ENCODE measurements at regions not wholly inside any gene's neighbourhood (a gene's known extent, or its start where the extent isn't known, plus 50 kb on each side); places are given as distances from the start of the nearest gene placed in this dataset.
A peak's percentile ranks its signal among the peaks of the same experiment; 100 is the strongest.
"Not testable (repeated sequence)": the region's sequence is repeated elsewhere in the genome, so short reads cannot be mapped to it uniquely, and the experiment has no call there.

DNA sequence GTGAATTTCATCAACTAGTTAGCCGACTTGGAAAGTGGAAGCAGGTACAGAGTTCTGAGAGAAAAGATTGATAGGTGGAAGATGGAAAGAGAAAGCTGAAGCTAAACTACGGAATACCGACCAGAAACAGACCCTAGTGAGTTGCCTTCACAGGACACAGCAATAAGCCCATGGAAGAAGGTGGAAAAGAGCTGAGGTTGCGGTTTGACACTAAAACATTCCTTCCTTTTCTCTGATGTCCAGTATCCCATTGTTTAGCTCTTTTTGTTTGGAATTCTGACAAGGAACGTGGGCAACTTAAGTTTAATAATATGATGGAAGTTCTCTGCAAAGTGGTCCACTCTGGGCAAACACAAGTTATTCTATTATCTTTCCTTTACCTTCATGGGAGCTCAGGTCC is 110.1 kb upstream of the ADTRP start:
- Histone ChIP-seq H3K9ac (ENCODE audit: low read length) (no peak overlapping the region), H3K4me3 (ENCODE audit: low read length) (no peak overlapping the region), H3K4me1 (ENCODE audit: control insufficient read depth, insufficient read depth, low read length) (no peaks in the 10 kb centered on the region), H3K9me3 (ENCODE audit: control insufficient read depth, low read length) (peaks cover 11% of the 10 kb centered on the region), H3K36me3 (ENCODE audit: control insufficient read depth, insufficient read depth, low read length, severe bottlenecking) (no peaks in the 10 kb centered on the region), H3K27me3 (replicated peaks; ENCODE audit: control insufficient read depth, insufficient read depth, low read length) (no peaks in the 10 kb centered on the region)
- no peak for DNase-seq (ENCODE audit: low read depth)

DNA sequence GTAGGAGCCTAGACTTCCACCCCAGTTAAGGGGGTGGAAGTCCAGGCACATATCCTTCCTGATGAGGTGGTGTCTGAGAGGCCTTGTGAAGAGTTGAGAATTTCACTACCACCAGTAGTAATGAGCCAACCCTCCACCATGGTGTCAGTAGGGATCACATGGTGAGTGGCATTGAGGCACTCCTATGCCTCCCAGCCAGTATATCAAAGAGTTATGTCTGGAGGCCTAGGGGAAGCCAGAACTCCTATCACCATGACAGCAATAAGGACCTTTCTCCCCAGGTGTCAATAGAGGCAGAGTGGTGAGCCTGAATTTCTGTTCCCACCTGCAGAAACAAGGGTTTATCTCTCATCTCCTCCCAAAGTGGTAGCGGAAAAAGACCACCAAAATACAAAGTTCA is 106.6 kb upstream of the ADTRP start:
- no peak for DNase-seq (ENCODE audit: low read depth)
- no peaks in the 10 kb centered on the region for H3K27me3 ChIP-seq (replicated peaks; ENCODE audit: control insufficient read depth, insufficient read depth, low read length)

DNA sequence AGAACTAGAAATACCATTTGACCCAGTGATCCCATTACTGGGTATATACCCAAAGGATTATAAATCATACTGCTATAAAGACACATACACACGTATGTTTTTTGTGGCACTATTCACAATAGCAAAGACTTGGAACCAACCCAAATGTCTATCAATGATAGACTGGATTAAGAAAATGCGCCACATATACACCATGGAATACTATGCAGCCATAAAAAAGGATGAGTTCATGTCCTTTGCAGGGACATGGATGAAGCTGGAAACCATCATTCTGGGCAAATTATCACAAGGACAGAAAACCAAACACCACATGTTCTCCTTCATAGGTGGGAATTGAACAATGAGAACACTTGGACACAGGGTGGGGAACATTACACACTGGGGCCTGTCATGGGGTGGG is 104.9 kb upstream of the ADTRP start:
- not testable (repeated sequence) for H3K36me3 ChIP-seq (ENCODE audit: control insufficient read depth, insufficient read depth, low read length, severe bottlenecking); DNase-seq (ENCODE audit: low read depth); H3K9ac ChIP-seq (ENCODE audit: low read length); H3K27me3 ChIP-seq (replicated peaks; ENCODE audit: control insufficient read depth, insufficient read depth, low read length); H3K4me3 ChIP-seq (ENCODE audit: low read length); H3K9me3 ChIP-seq (ENCODE audit: control insufficient read depth, low read length); H3K4me1 ChIP-seq (ENCODE audit: control insufficient read depth, insufficient read depth, low read length)

More for the DNA sequence above, 106.6 kb upstream of the ADTRP start:
- Histone ChIP-seq H3K9ac (ENCODE audit: low read length) (no peak overlapping the region), H3K9me3 (ENCODE audit: control insufficient read depth, low read length) (no peaks in the 10 kb centered on the region), H3K4me3 (ENCODE audit: low read length) (no peak overlapping the region), H3K4me1 (ENCODE audit: control insufficient read depth, insufficient read depth, low read length) (no peaks in the 10 kb centered on the region), H3K36me3 (ENCODE audit: control insufficient read depth, insufficient read depth, low read length, severe bottlenecking) (no peaks in the 10 kb centered on the region)

DNA sequence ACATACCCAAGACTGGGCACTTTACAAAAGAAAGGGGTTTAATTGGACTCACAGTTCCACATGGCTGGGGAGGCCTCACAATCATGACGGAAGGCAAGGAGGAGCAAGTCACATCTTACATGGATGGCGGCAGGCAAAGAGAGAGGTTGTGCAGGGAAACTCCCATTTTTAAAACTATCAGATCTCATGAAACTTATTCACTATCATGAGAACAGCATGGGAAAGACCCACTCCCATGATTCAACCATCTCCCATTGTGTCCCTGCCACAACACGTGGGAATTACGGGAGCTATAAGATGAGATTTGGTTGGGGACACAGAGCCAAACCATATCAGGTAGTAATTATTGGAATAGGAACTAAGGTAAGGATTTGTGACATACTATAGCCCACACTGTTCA is 101.6 kb upstream of the ADTRP start:
- H3K27me3 ChIP-seq (replicated peaks; ENCODE audit: control insufficient read depth, insufficient read depth, low read length); H3K9ac ChIP-seq (ENCODE audit: low read length); H3K36me3 ChIP-seq (ENCODE audit: control insufficient read depth, insufficient read depth, low read length, severe bottlenecking); DNase-seq (ENCODE audit: low read depth); H3K9me3 ChIP-seq (ENCODE audit: control insufficient read depth, low read length); H3K4me1 ChIP-seq (ENCODE audit: control insufficient read depth, insufficient read depth, low read length); H3K4me3 ChIP-seq (ENCODE audit: low read length): not testable (repeated sequence)

DNA sequence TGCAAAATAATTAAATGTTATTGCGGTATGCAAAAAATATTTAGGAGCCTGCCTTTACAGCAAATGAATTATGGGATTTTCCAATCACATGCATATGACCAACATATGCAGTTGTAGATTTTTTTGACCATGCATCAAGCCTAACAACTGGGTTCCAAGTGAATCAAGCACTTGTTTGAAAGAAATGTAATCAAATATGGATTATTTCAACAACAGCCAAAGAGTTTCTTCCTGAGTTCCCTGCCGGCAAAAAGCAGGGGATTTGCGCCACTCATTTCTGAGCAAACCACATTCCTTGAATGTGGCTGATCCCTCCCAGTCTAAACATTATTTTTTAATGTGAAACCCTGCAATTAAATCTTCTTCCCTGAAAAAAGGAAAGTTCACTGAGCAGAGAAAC is 100.1 kb upstream of the ADTRP start:
- DNase-seq (ENCODE audit: low read depth): no peak
- Histone ChIP-seq H3K36me3 (ENCODE audit: control insufficient read depth, insufficient read depth, low read length, severe bottlenecking) (no peaks in the 10 kb centered on the region), H3K27me3 (replicated peaks; ENCODE audit: control insufficient read depth, insufficient read depth, low read length) (no peaks in the 10 kb centered on the region)

DNA sequence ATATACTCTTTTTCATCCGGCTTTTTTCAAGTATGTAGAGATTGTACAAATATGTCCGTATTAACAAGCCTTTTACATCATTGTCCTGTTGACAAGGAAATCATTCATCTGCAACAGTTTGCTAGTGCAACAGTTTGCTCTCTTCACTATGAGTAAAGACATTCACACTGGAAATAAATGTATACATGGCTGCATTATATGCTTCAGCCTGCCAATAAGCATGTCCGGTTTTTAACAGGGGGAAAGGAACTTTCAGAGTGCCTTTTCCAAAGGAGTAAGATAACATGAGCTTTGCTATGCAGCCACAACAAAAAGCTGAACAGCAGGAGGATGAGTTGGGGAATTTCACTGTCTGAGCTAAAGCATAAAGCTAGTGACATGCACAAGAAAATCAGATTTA is 99.4 kb upstream of the ADTRP start:
- Histone ChIP-seq H3K9me3 (ENCODE audit: control insufficient read depth, low read length) (no peaks in the 10 kb centered on the region), H3K36me3 (ENCODE audit: control insufficient read depth, insufficient read depth, low read length, severe bottlenecking) (no peaks in the 10 kb centered on the region), H3K9ac (ENCODE audit: low read length) (no peak overlapping the region), H3K4me1 (ENCODE audit: control insufficient read depth, insufficient read depth, low read length) (no peaks in the 10 kb centered on the region), H3K4me3 (ENCODE audit: low read length) (no peak overlapping the region), H3K27me3 (replicated peaks; ENCODE audit: control insufficient read depth, insufficient read depth, low read length) (no peaks in the 10 kb centered on the region)
- DNase-seq (ENCODE audit: low read depth): no peak

More for the DNA sequence above, 100.1 kb upstream of the ADTRP start:
- H3K4me1 ChIP-seq (ENCODE audit: control insufficient read depth, insufficient read depth, low read length): no peaks in the 10 kb centered on the region
- no peak overlapping the region for H3K9ac ChIP-seq (ENCODE audit: low read length)
- no peaks in the 10 kb centered on the region for H3K9me3 ChIP-seq (ENCODE audit: control insufficient read depth, low read length)
- H3K4me3 ChIP-seq (ENCODE audit: low read length): no peak overlapping the region

DNA sequence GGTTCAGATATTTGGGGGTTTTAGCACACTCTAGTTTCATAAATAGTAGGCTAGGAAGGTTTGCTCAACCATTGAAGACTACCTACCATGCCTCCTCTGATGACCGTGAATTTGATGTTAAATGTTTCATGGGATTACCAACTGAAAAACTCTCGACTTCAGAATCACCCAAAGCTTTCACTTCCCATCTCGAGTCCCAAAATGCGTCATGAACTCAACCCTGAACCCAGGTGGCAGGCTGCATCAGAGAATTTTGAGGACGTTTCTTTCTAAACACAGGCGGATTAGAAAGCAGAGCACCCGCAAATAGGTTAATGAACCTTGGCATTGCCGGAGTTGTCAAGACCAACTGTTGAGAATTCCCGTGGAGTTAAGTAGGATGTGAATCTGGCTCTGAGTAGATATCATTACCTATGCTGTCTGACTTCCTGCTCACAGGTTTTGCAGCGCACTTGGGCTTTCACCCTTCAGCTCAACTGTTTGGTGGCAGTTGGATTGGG is 98.4 kb upstream of the ADTRP start:
- no peaks in the 10 kb centered on the region for H3K36me3 ChIP-seq (ENCODE audit: control insufficient read depth, insufficient read depth, low read length, severe bottlenecking)
- H3K4me3 ChIP-seq (ENCODE audit: low read length): no peak overlapping the region
- no peak for DNase-seq (ENCODE audit: low read depth)
- H3K9ac ChIP-seq (ENCODE audit: low read length): no peak overlapping the region
- no peaks in the 10 kb centered on the region for H3K27me3 ChIP-seq (replicated peaks; ENCODE audit: control insufficient read depth, insufficient read depth, low read length)
- no peaks in the 10 kb centered on the region for H3K4me1 ChIP-seq (ENCODE audit: control insufficient read depth, insufficient read depth, low read length)
- H3K9me3 ChIP-seq (ENCODE audit: control insufficient read depth, low read length): no peaks in the 10 kb centered on the region

DNA sequence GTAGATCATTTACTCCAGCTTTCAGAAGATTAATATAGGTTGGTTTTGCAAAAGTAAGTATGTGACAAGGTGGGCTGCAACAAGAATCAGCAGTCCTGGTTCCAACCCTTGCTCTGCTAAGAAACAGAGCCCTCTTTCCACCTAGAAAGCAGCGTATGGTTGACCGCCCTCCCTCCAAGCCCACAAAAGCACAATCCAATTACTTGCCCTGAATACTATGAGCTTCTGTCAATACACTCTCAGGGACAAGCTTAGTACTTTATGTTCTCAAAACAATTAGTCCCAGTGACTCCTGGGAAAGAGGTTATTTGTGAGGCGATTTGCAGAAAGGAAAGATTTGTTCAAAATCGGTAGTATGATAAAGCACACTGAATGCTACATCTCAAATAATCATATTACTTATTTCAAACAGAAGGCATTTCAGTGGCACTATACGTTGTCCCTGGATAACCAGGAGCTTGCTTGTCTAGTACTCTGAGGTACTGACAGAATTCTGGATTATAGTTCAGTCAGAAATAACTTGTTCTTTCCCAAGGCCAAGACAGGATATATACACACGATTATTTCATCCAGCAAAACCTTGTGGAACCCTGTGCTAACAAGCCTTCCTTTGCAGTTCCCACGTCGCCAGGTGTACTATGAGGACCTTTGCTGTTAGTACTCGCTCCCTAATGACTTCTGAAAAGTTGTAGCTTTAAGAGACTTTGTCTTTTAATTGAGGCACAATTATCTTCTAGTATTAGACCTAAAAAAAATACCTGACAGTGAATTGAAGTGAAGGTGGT is 96.9 kb upstream of the ADTRP start:
- Histone ChIP-seq H3K9ac (ENCODE audit: low read length) (no peak overlapping the region), H3K4me3 (ENCODE audit: low read length) (no peak overlapping the region), H3K36me3 (ENCODE audit: control insufficient read depth, insufficient read depth, low read length, severe bottlenecking) (no peaks in the 10 kb centered on the region), H3K27me3 (replicated peaks; ENCODE audit: control insufficient read depth, insufficient read depth, low read length) (no peaks in the 10 kb centered on the region), H3K9me3 (ENCODE audit: control insufficient read depth, low read length) (no peaks in the 10 kb centered on the region), H3K4me1 (ENCODE audit: control insufficient read depth, insufficient read depth, low read length) (peaks cover under 1% of the 10 kb centered on the region)
- no peak for DNase-seq (ENCODE audit: low read depth)

DNA sequence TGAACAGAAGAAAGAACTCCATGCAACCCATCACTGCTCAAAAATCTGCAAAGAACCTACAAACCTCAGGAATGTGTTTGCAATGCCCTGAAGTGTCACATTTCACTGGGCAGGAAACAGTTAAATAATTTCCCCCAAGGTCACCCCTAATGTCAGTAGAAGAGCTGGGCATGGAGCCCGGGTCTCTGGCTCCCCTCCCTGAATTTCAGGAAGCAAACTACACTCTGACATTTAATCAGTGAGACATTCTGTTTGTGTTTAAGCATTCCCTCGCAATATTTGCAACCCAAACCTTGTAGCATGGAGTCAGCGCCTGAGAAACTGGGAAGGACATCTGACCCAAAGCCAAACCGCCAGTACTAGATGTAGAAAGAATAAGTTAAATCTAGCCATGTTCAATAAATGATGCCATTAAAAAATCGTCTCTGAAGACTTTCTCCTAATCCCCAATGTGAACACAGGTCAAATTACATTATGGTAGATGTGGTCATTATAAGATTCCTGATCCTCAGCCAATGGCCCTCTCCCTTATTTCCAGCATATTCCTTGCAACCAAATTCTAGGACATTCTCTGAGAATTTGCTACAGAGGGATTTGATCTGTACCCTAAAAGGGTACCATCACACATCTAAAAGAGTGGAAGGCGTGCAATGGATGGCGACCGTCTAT is 91.2 kb upstream of the ADTRP start:
- peak; percentile 74 for DNase-seq (ENCODE audit: low read depth)
- H3K27me3 ChIP-seq (replicated peaks; ENCODE audit: control insufficient read depth, insufficient read depth, low read length): no peaks in the 10 kb centered on the region
- H3K9me3 ChIP-seq (ENCODE audit: control insufficient read depth, low read length): no peaks in the 10 kb centered on the region
- no peaks in the 10 kb centered on the region for H3K36me3 ChIP-seq (ENCODE audit: control insufficient read depth, insufficient read depth, low read length, severe bottlenecking)
- peaks cover 11% of the 10 kb centered on the region for H3K4me1 ChIP-seq (ENCODE audit: control insufficient read depth, insufficient read depth, low read length)
- H3K4me3 ChIP-seq (ENCODE audit: low read length): peak overlapping the region; percentile 12
- no peak overlapping the region for H3K9ac ChIP-seq (ENCODE audit: low read length)

DNA sequence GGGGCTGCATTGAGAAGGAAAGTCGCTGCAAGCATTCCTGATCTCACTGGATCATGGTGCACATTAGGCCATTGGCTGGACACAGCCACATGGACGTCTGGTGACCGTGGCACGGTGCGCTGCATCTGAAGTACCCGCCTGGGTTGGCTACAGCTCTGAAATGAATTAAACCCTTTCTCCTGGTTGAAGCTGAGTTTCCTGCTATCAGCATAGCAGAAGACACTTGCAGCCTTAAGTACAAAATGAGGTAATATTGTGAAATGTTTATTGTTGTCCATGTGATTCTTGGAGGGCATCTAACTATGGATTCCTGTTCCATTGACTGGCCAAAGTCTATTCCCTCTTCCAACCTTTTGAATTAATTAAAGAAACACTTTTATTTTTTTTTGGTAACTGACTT is 89.8 kb upstream of the ADTRP start:
- DNase-seq (ENCODE audit: low read depth): peak; percentile 36
- peaks cover 11% of the 10 kb centered on the region for H3K4me1 ChIP-seq (ENCODE audit: control insufficient read depth, insufficient read depth, low read length)

DNA sequence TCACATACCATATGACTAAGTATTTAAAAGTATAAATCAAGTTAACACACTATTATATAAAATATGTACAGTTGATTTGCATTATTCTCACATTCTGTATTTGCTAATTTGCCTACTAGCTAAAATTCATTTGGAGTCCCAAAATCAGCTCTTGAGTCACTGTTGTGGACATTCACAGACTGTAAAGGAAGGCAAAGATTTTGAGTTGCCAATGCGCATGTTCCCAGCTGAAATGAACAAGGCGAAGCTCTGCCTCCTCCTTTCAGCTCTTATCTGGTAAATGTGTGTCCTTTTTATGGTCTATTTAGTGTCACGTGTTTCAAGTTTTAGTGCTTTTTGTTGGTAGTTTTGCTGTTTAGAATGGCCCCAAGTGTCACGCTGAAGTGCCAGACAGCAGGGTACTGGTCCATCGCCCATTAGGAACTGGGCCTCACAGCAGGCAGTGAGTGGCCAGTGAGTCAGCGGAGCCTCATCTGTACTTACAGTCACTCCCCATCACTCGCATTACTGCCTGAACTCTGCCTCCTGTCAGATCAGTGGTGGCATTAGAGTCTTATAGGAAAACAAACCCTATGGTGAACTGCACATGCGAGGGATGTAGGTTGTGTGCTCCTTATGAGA is 87.2 kb upstream of the ADTRP start:
- no peaks in the 10 kb centered on the region for H3K9me3 ChIP-seq (ENCODE audit: control insufficient read depth, low read length)
- H3K27me3 ChIP-seq (replicated peaks; ENCODE audit: control insufficient read depth, insufficient read depth, low read length): no peaks in the 10 kb centered on the region
- no peak overlapping the region for H3K4me3 ChIP-seq (ENCODE audit: low read length)
- DNase-seq (ENCODE audit: low read depth): no peak
- no peak overlapping the region for H3K9ac ChIP-seq (ENCODE audit: low read length)
- no peaks in the 10 kb centered on the region for H3K36me3 ChIP-seq (ENCODE audit: control insufficient read depth, insufficient read depth, low read length, severe bottlenecking)
- peaks cover 11% of the 10 kb centered on the region for H3K4me1 ChIP-seq (ENCODE audit: control insufficient read depth, insufficient read depth, low read length)

More for the DNA sequence above, 89.8 kb upstream of the ADTRP start:
- H3K4me3 ChIP-seq (ENCODE audit: low read length): no peak overlapping the region
- H3K27me3 ChIP-seq (replicated peaks; ENCODE audit: control insufficient read depth, insufficient read depth, low read length): no peaks in the 10 kb centered on the region
- H3K9ac ChIP-seq (ENCODE audit: low read length): no peak overlapping the region
- H3K9me3 ChIP-seq (ENCODE audit: control insufficient read depth, low read length): no peaks in the 10 kb centered on the region
- H3K36me3 ChIP-seq (ENCODE audit: control insufficient read depth, insufficient read depth, low read length, severe bottlenecking): no peaks in the 10 kb centered on the region

Measured in adipocyte (in vitro differentiated cells).